ENCODE measurements at regions not wholly inside any gene's neighbourhood (a gene's known extent, or its start where the extent isn't known, plus 50 kb on each side); places are given as distances from the start of the nearest gene placed in this dataset.

- TF ChIP-seq CTCF (IDR thresholded peaks at IDR 0.05) (no peak), POLR2AphosphoS5 (IDR thresholded peaks at IDR 0.05) (no peak), POLR2A (IDR thresholded peaks at IDR 0.05) (no peak)
Measured at GRCh38 chr5:106076655-106077054, 1594.1 kb downstream of the EFNA5 start.
